ENCODE measurements at regions not wholly inside any gene's neighbourhood (a gene's known extent, or its start where the extent isn't known, plus 50 kb on each side); places are given as distances from the start of the nearest gene placed in this dataset.

DNA sequence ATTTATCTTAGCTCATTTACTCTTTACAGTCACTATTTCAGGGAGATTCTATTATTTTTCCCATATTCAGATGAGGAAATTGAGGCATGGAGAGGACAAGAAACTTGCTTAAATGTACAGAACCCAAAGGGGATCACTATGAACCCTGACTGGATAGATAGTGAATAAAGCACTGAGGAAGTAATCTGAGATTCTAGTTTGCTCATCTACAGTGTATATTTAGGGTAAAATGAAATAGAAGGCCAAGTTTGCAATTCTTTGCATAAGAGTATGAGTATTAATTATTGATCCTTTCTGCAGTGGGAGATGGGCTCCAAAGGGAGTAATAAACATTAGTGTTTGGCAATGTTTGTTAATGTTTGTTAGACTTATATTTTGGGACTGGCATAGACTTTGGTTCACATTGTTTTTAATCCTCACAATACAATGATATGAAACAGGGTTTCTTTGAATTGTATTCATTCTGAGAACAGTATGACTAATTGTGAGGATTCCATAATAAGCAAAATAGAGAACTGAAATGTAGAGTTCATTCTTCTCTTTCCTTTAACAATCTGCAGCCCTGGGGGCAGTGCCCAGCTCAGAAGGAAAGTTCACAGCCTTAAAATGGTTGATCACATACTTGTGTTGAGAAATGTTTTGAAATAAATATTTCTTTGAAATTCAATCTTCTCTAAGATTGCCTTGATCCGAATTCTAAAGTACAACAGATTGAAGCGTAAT lies 131.0 kb upstream of the ZNF804B start:
- Histone ChIP-seq H3K4me1 (ENCODE audit: control insufficient read depth in 1 of 2, insufficient read depth in 2 of 2, low read length in 2 of 2) (no peaks in the 10 kb centered on the region), H3K27me3 (ENCODE audit: control insufficient read depth in 2 of 2, insufficient read depth in 2 of 2, low read length in 2 of 2) (no peaks in the 10 kb centered on the region), H2AFZ (ENCODE audit: insufficient read depth, low read depth, low read length, poor library complexity, severe bottlenecking) (no peak overlapping the region), H3K4me2 (replicated peaks; ENCODE audit: extremely low read depth, low read length, poor library complexity, severe bottlenecking) (no peak overlapping the region), H3K9me3 (replicated peaks in 1 of 2; ENCODE audit: control insufficient read depth in 1 of 2, insufficient read depth in 1 of 2, low read length in 2 of 2) (no peaks in the 10 kb centered on the region), H3K27ac (ENCODE audit: low read depth in 1 of 2, low read length in 2 of 2) (no peak overlapping the region), H3K9ac (ENCODE audit: insufficient read depth, low read length, poor library complexity, severe bottlenecking) (no peak overlapping the region), H3K36me3 (replicated peaks in 1 of 2; ENCODE audit: control insufficient read depth in 1 of 2, insufficient read depth in 2 of 2, low read length in 2 of 2) (no peaks in the 10 kb centered on the region), H3K4me3 (replicated peaks in 1 of 3; ENCODE audit: low read depth in 2 of 3, low read length in 3 of 3) (no peak overlapping the region), H4K20me1 (ENCODE audit: insufficient read depth, low read length) (no peaks in the 10 kb centered on the region), H3K79me2 (ENCODE audit: insufficient read depth, low read length) (no peaks in the 10 kb centered on the region)
- Mint-ChIP-seq H3K27me3 (ENCODE audit: low read depth in 3 of 3) (peaks cover 0 to 2% (median 0%) of the 10 kb centered on the region in 3 donors), H3K9me3 (peaks cover 2 to 10% (median 3%) of the 10 kb centered on the region in 7 donors), H3K4me1 (no peaks in the 10 kb centered on the region), H3K27ac (no peak overlapping the region), H3K4me3 (no peak overlapping the region), H3K36me3 (no peaks in the 10 kb centered on the region)
- intact Hi-C loops (cut with micrococcal nuclease), result no loop called here
- WGBS (ENCODE audit: insufficient coverage), result 100% methylated on average over 1 of the region's 2 CpGs
- no peak for DNase-seq
- TF ChIP-seq, protein P1, sequence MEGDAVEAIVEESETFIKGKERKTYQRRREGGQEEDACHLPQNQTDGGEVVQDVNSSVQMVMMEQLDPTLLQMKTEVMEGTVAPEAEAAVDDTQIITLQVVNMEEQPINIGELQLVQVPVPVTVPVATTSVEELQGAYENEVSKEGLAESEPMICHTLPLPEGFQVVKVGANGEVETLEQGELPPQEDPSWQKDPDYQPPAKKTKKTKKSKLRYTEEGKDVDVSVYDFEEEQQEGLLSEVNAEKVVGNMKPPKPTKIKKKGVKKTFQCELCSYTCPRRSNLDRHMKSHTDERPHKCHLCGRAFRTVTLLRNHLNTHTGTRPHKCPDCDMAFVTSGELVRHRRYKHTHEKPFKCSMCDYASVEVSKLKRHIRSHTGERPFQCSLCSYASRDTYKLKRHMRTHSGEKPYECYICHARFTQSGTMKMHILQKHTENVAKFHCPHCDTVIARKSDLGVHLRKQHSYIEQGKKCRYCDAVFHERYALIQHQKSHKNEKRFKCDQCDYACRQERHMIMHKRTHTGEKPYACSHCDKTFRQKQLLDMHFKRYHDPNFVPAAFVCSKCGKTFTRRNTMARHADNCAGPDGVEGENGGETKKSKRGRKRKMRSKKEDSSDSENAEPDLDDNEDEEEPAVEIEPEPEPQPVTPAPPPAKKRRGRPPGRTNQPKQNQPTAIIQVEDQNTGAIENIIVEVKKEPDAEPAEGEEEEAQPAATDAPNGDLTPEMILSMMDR (IDR thresholded peaks at IDR 0.05), result no peak

DNA sequence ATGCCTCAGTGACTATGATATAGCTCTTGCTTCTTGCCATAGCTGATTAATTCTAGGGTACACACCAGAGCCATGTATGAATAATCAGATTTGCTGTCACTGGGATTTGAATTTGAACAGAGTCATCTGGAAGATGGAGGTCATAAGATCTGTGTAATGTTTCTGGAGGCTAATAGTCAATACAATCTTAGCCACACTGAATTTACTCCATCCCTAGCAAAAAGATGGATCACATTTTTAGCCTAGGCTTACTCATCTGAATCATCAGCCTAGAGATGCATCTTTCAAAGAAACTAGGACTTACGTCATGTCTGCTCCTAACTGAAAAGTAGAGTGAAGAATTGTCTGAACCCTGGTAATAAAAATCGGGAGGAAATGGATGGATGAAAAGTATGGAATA lies 142.3 kb upstream of the ZNF804B start:
- Mint-ChIP-seq H3K4me3 (no peak overlapping the region), H3K4me1 (no peaks in the 10 kb centered on the region), H3K27ac (no peak overlapping the region), H3K9me3 (peaks cover 0 to 6% (median 0%) of the 10 kb centered on the region in 7 donors), H3K27me3 (ENCODE audit: low read depth in 3 of 3) (peaks cover 0 to 2% (median 0%) of the 10 kb centered on the region in 3 donors), H3K36me3 (no peaks in the 10 kb centered on the region)
- no peak overlapping the region for H3K4me3 ChIP-seq (replicated peaks in 1 of 3; ENCODE audit: low read depth in 2 of 3, low read length in 3 of 3)
- H3K27ac ChIP-seq (ENCODE audit: low read depth in 1 of 2, low read length in 2 of 2), result no peak overlapping the region
- no peak overlapping the region for H3K4me2 ChIP-seq (replicated peaks; ENCODE audit: extremely low read depth, low read length, poor library complexity, severe bottlenecking)
- H3K27me3 ChIP-seq (ENCODE audit: control insufficient read depth in 2 of 2, insufficient read depth in 2 of 2, low read length in 2 of 2), result no peaks in the 10 kb centered on the region
- TF ChIP-seq, protein P1 (IDR thresholded peaks at IDR 0.05), result no peak
- H3K79me2 ChIP-seq (ENCODE audit: insufficient read depth, low read length), result no peaks in the 10 kb centered on the region
- no peaks in the 10 kb centered on the region for H3K4me1 ChIP-seq (ENCODE audit: control insufficient read depth in 1 of 2, insufficient read depth in 2 of 2, low read length in 2 of 2)
- no peak overlapping the region for H2AFZ ChIP-seq (ENCODE audit: insufficient read depth, low read depth, low read length, poor library complexity, severe bottlenecking)
- no peaks in the 10 kb centered on the region for H3K9me3 ChIP-seq (replicated peaks in 1 of 2; ENCODE audit: control insufficient read depth in 1 of 2, insufficient read depth in 1 of 2, low read length in 2 of 2)
- H4K20me1 ChIP-seq (ENCODE audit: insufficient read depth, low read length), result no peaks in the 10 kb centered on the region
- no peak for DNase-seq
- H3K9ac ChIP-seq (ENCODE audit: insufficient read depth, low read length, poor library complexity, severe bottlenecking), result no peak overlapping the region
- intact Hi-C loops (cut with micrococcal nuclease), result no loop called here
- no CpG with 5 or more reads among the region's 2 CpGs for WGBS (ENCODE audit: insufficient coverage)
- H3K36me3 ChIP-seq (replicated peaks in 1 of 2; ENCODE audit: control insufficient read depth in 1 of 2, insufficient read depth in 2 of 2, low read length in 2 of 2), result no peaks in the 10 kb centered on the region
